ENCODE measurements at regions not wholly inside any gene's neighbourhood (a gene's known extent, or its start where the extent isn't known, plus 50 kb on each side); places are given as distances from the start of the nearest gene placed in this dataset.

GRCh38 chr6:93083337-93084230 is 335.8 kb downstream of the EPHA7 start:
- TF ChIP-seq CTCF (IDR thresholded peaks at IDR 0.05), result no peak
- DNase-seq (ENCODE audit: low spot score), result no peak
- no peak for ATAC-seq (ENCODE audit: low FRiP score)

GRCh38 chr6:93081901-93082300 is 337.5 kb downstream of the EPHA7 start:
- TF ChIP-seq CTCF (IDR thresholded peaks at IDR 0.05), result no peak
- DNase-seq (ENCODE audit: low spot score) (no peak), ATAC-seq (ENCODE audit: low FRiP score) (no peak)

GRCh38 chr6:93079061-93079460 is 340.3 kb downstream of the EPHA7 start:
- no peak for DNase-seq (ENCODE audit: low spot score)
- ATAC-seq (ENCODE audit: low FRiP score), result no peak
- no peak for TF ChIP-seq CTCF (IDR thresholded peaks at IDR 0.05)

GRCh38 chr6:93073811-93074210 is 345.5 kb downstream of the EPHA7 start:
- ATAC-seq (ENCODE audit: low FRiP score) (no peak), DNase-seq (ENCODE audit: low spot score) (no peak)
- TF ChIP-seq CTCF (IDR thresholded peaks at IDR 0.05), result no peak

- ATAC-seq (ENCODE audit: low FRiP score), result no peak
- no peak for DNase-seq (ENCODE audit: low spot score)
Measured at GRCh38 chr6:93069856-93070255, 349.5 kb downstream of the EPHA7 start.

GRCh38 chr6:93059911-93060310 is 359.4 kb downstream of the EPHA7 start:
- no peak for ATAC-seq (ENCODE audit: low FRiP score)
- no peak for TF ChIP-seq CTCF (IDR thresholded peaks at IDR 0.05)
- no peak for DNase-seq (ENCODE audit: low spot score)

More at GRCh38 chr6:93069856-93070255, 349.5 kb downstream of the EPHA7 start:
- no peak for TF ChIP-seq CTCF (IDR thresholded peaks at IDR 0.05)

GRCh38 chr6:93057584-93057983 is 361.8 kb downstream of the EPHA7 start:
- DNase-seq (ENCODE audit: low spot score) (no peak), ATAC-seq (ENCODE audit: low FRiP score) (no peak)
- TF ChIP-seq CTCF (IDR thresholded peaks at IDR 0.05), result no peak
